GM19372 (cell line): ENCODE measurements at regions not wholly inside any gene's neighbourhood (a gene's known extent, or its start where the extent isn't known, plus 50 kb on each side); places are given as distances from the start of the nearest gene placed in this dataset.

Experiments
- ATAC-seq: cut with Tn5 transposase; IDR thresholded peaks from one replicate; pipeline ENCODE4 v1.9.1; 2021; ENCODE audit warnings: mild to moderate bottlenecking, low read depth, moderate library complexity; ENCODE audit not compliant: unreplicated experiment

- ATAC-seq = no peak
Observed at GRCh38 chr5:173823274-173823644, 64.9 kb upstream of the CPEB4 start.

- no peak for ATAC-seq
Observed at GRCh38 chr5:173823721-173824567, 64.2 kb upstream of the CPEB4 start.

DNA sequence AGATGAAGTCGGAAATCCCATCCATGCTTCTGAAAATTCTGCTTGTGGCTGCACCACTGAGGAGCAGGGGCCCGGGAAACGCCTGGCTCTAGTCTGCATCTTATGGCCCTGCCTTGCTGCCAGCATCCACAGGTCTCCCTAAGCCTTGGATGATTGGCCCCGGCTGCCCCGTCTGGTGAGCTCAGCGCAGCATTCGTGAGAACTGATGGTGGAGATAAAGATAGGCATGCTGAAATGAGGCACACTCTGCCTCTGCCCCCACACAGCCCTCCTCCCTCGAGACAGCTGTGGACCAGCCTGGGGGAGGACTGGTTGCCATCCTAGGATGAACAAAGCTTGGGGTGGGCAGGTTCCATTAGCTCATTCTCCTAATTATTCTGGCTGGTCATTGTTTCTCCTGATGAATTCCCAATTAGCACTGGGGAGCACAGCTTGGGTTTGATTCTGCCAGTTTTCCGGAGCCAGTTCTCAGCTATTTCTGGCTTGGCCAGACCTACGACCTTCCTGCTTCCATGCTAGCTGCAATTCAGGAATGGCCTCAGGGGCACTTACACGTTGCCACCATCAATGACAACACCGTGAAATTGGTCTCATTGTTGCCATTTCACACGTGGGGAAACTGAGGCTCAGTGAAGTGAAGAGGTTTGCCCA, 62.8 kb upstream of the CPEB4 start:
- ATAC-seq = no peak

DNA sequence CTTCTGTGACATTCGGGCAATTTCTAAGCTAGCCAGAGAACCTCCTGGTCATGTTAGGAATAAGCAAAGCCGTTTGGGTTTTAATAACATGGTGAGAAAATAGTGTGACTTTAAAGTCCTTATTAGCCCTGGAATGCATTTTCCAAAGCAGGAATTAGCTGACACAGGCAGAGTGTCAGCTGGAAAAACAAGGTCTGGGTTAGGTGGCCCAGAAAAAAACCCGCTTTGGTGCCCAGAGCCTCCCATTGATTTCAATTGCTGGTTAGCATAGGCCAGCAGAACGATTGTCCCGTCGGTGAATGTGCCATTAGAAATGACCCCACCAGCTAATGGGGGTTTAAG, 62.1 kb upstream of the CPEB4 start:
- ATAC-seq = no peak

GRCh38 chr5:173826428-173827350, 61.5 kb upstream of the CPEB4 start:
- ATAC-seq = no peak

DNA sequence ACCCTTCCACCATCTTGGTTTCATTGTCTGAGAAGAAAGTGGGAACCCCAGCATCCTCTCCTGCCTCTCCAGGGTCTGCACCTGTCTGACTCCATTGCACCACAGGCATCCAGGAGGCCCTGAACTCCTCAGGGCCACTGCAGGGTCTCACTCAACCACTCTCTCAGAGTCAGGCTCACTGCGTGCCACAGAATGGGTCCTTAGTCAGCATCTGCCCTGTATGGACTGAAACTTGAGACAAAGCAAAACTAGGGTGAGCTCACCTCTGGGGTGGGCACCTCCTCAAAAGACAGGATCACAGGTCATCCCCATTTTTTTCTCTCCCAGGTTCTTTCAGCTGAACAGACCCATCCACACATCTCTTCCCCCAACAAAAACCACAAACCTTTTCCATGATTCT, 59.2 kb upstream of the CPEB4 start:
- ATAC-seq = no peak

DNA sequence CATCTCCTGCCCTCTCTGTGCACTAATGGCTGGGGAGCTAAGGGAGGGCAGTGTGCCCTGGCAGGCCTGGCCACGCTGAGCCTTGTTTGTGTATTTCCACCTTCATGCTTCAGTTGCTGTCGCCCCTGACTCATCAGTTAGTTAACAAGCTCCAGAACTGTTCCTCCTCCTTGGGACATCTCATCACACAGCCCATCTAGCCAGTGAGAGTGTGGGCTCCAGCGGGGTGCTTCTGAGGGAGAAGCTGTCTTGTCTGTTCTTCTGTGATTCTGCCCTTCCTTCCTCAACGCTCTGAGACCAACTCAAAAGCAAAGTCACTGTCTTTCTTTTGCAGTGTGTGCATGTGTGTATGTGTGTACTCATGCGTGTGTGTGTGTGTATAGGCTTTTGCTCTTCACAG, 58.3 kb upstream of the CPEB4 start:
- ATAC-seq = no peak

GRCh38 chr5:173830421-173830820, 57.7 kb upstream of the CPEB4 start:
- no peak for ATAC-seq

- no peak for ATAC-seq
Observed at GRCh38 chr5:173831196-173831914, 56.8 kb upstream of the CPEB4 start.

GRCh38 chr5:173832386-173832785, 55.8 kb upstream of the CPEB4 start:
- no peak for ATAC-seq

DNA sequence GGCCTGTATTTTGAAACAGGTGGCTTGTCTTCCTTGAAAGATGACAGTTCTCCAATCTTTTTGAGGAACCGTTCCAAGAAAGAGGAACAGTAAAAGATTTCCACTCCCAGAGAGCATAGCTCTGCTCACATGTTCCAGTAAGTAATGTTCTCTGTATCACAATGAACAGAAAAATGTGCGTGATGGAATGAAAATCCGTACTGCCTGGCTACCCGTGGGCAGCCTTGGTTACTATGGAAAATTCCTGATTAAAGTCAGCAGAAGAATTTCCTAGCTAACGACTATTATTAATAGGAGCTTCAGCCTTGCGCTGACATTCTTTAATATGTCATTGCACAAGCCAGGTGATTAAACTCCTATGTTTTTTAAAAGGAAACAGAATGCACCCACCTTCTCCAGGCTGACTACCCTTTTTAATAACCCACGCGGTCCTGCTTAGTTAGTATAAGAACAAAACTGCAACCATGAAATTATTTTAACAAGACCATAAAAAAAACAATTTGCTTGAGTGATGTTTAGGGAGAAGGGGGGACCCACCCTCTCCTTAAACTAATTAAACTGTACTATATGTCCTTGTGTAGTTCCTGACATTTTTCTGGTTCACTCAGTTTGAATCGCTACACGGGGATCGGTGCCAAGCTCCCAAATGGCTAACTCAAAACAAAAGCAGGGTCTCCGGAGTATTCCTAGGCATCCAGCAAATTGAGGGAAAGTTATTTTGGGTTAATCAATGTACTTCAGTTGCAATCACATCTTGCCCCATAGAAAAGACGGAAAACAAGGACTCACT, 54.8 kb upstream of the CPEB4 start:
- no peak for ATAC-seq

- ATAC-seq = no peak
Observed at GRCh38 chr5:173834071-173834771, 53.9 kb upstream of the CPEB4 start.

GRCh38 chr5:173835131-173835530, 53.0 kb upstream of the CPEB4 start:
- ATAC-seq = no peak

DNA sequence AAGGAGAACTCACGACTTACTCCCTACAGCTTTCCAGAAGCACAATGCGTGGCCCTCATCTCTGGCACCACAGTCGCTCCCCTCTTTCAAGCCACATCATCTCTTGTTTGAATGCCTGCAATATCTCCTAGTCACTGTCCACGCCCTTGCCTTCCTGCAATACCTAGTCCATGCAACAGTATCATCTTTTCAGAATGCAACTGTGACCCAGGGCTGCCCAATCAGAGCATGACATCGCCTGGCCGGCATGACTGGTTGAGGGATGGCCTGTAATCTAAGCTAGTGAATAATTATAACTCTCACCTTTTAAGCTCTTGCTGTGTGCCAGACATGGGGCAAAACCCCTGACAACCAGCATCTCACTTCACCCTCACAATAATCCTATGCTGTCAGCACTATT, 52.5 kb upstream of the CPEB4 start:
- no peak for ATAC-seq

- ATAC-seq = no peak
Observed at GRCh38 chr5:173837654-173838053, 50.5 kb upstream of the CPEB4 start.
